Brain microvascular endothelial cell (primary cell): ENCODE measurements at regions not wholly inside any gene's neighbourhood (a gene's known extent, or its start where the extent isn't known, plus 50 kb on each side); places are given as distances from the start of the nearest gene placed in this dataset.

Experiments
- DNase-seq: peaks from one replicate; pipeline ENCODE4 v3.0.0-alpha.2; 2020
- H3K27ac ChIP-seq: fragments of 250-450 bp; sonication (Bioruptor Pico); 2 replicates; pipeline ENCODE4 v1.5.1; 2020; ENCODE audit warnings: mild to moderate bottlenecking, moderate library complexity
- H3K27me3 ChIP-seq: fragments of 250-450 bp; sonication (Bioruptor Pico); replicated peaks from 2 replicates; pipeline ENCODE4 v1.5.1; 2020; ENCODE audit warnings: mild to moderate bottlenecking
- H3K36me3 ChIP-seq: fragments of 250-450 bp; sonication (Bioruptor Pico); replicated peaks from 2 replicates; pipeline ENCODE4 v1.5.1; 2020; ENCODE audit warnings: mild to moderate bottlenecking
- H3K4me3 ChIP-seq: 2 replicates; pipeline ENCODE4 v1.5.1; 2011; ENCODE audit warnings: low read depth, mild to moderate bottlenecking, control low read depth, low read length, moderate library complexity
- in situ Hi-C: cut with HindIII; loops from 2 replicates; pipeline ENCODE4 v1.10.0; 2017; ENCODE audit warnings: low sequenced_read_pairs, low pct_ligation_motif_present
- TF ChIP-seq, protein P1 (sequence below): IDR thresholded peaks from 2 replicates; pipeline ENCODE4 v1.5.1; 2011; ENCODE audit warnings: low read depth, mild to moderate bottlenecking, moderate library complexity, low read length, control low read depth, inconsistent platforms; ENCODE audit errors: missing control alignments

DNA sequence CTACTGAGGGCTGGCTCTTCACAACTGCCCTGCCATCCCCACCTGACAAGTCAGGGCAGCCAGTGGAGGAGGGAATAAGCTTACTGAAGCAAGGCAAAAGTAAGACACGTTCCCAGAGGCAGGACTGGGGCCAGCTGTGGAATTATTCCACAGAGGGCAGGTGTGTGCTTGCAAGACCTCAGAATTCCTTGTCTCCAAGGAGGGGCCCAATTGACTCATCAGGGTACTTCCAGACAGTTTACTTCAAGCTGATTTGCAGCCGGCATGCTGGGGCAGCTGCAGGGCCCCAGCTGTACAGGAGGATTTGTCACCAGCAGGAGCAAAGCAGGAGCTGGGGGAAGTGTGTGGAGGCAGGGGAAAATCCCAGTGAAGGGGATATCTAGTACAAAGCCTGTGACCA lies 167.5 kb upstream of the CAMK1G start:
- no peak overlapping the region for H3K27ac ChIP-seq
- DNase-seq = no peak
- H3K4me3 ChIP-seq = no peak overlapping the region
- TF ChIP-seq, protein P1, sequence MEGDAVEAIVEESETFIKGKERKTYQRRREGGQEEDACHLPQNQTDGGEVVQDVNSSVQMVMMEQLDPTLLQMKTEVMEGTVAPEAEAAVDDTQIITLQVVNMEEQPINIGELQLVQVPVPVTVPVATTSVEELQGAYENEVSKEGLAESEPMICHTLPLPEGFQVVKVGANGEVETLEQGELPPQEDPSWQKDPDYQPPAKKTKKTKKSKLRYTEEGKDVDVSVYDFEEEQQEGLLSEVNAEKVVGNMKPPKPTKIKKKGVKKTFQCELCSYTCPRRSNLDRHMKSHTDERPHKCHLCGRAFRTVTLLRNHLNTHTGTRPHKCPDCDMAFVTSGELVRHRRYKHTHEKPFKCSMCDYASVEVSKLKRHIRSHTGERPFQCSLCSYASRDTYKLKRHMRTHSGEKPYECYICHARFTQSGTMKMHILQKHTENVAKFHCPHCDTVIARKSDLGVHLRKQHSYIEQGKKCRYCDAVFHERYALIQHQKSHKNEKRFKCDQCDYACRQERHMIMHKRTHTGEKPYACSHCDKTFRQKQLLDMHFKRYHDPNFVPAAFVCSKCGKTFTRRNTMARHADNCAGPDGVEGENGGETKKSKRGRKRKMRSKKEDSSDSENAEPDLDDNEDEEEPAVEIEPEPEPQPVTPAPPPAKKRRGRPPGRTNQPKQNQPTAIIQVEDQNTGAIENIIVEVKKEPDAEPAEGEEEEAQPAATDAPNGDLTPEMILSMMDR = no peak
- no peaks in the 10 kb centered on the region for H3K27me3 ChIP-seq
- in situ Hi-C loops = no loop called here
- no peaks in the 10 kb centered on the region for H3K36me3 ChIP-seq

DNA sequence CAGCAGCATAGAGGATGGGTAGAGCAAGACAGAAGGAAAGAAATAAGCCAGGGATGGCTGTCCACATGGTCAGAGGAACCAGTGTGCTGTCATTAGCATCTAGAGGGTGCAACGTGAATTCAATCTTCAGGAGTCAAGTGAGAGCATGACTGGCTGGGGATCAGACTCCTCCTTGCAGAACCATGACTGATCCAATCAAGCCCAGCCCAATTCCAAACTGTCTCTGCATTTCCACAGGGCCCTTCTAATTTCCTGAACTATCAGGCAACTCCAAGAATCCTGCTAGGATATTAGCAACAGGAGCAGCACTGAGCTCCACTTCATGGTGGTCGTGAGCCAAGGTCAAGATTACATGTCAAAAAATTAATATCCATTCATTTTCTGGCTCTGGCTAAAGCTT lies 166.8 kb upstream of the CAMK1G start:
- in situ Hi-C loops = no loop called here
- TF ChIP-seq, protein P1 = no peak
- Histone ChIP-seq H3K27ac (no peak overlapping the region), H3K36me3 (no peaks in the 10 kb centered on the region), H3K27me3 (no peaks in the 10 kb centered on the region), H3K4me3 (no peak overlapping the region)
- DNase-seq = no peak

DNA sequence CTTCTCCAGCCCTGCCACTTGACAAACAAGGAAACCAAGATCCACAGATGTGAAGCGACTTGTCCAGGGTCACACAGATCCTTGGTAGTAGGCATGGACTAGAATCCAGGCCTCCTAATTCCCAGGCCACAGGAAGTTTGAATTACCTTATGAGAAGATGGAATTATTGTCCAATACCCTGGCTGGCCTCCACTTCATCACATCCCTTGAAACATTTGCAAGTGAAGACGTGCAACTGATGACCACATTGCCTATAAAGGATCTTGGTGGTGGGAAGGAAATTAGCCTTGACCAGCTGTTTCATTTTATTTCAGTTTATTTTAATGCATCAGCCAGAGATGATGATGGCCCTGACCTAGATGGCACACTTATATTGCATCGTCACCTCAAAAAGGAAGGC lies 165.8 kb upstream of the CAMK1G start:
- TF ChIP-seq, protein P1 = no peak
- no peak for DNase-seq
- no peaks in the 10 kb centered on the region for H3K27me3 ChIP-seq
- no peaks in the 10 kb centered on the region for H3K36me3 ChIP-seq
- no peak overlapping the region for H3K4me3 ChIP-seq
- in situ Hi-C loops = no loop called here
- no peak overlapping the region for H3K27ac ChIP-seq

DNA sequence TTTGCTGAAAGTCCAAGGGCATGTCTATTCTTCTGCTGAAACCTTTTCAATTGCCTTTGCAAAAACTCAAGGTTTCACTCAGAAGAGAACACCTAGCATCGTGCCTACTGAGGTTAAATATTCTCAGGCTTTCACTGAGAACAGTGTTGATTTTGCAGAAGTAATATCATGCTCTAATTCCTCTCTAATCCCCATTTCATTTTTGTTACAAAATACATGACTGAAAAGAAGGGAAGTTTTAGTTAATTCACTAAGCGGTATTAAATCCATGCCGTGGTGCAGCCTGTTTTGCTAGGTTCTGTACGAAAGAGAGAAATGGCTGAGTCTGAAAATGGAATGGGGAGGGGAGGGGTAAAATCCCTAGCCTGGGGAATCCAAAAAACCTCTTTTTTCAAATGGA lies 163.2 kb upstream of the CAMK1G start:
- in situ Hi-C loops = no loop called here
- H3K4me3 ChIP-seq = no peak overlapping the region
- H3K36me3 ChIP-seq = no peaks in the 10 kb centered on the region
- no peak overlapping the region for H3K27ac ChIP-seq
- no peak for DNase-seq
- TF ChIP-seq, protein P1 = no peak
- no peaks in the 10 kb centered on the region for H3K27me3 ChIP-seq

DNA sequence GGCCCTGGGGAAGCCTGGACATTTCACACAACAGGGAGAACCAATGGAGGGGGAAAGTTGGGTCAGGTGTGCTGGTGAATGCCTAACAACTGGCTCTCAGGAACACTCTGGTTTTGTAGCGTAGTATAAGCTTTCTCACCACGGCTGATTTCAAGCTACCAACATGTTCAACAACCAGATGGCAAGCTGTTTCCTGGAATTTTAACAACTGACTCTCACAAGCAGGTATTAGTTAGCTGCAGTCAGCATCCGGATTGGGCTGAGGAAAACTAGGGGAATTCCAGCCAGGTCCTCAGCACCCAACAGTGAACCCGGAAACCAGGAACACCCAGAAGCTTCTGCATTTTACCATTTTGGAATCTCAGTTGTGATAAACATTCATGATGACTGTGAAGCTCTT lies 162.3 kb upstream of the CAMK1G start:
- Histone ChIP-seq H3K36me3 (no peaks in the 10 kb centered on the region), H3K27ac (no peak overlapping the region), H3K27me3 (no peaks in the 10 kb centered on the region), H3K4me3 (no peak overlapping the region)
- TF ChIP-seq, protein P1 = no peak
- in situ Hi-C loops = no loop called here
- DNase-seq = no peak

DNA sequence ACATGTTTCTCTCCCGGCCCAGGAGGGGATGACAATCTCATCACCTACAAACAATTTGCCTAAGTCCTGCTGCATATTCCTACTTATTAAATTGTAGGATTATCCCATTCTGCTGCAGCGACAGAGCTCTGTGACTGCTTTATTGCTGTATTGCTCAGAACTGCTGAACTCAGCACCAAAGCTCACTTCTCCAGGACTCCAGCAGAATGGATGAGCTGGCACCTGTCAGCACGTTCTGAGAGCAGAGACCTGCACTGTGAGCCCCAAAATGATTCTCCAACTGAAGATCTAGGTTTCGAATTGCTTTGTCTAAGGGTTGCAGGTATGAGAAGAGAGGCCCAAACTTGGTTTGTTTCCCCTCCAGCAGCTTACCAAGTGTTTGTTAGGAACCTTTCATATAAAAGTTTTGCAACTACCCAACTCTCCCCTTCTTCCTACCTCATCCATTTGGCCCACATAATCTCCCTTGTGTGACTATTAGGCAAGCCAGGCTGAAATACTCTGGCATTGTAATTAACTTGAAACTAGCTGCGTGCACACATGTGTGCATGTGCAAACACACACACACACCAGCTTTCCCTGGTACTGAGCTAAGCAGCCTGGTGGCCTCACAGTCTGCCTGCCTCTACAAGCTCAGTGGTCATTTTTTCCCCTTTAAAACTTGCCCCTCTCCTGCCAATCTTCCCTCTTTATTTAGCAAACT lies 161.4 kb upstream of the CAMK1G start:
- in situ Hi-C loops = no loop called here
- no peak overlapping the region for H3K4me3 ChIP-seq
- TF ChIP-seq, protein P1 = no peak
- H3K27ac ChIP-seq = no peak overlapping the region
- DNase-seq = no peak
- H3K27me3 ChIP-seq = no peaks in the 10 kb centered on the region
- H3K36me3 ChIP-seq = no peaks in the 10 kb centered on the region
